ENCODE measurements at regions not wholly inside any gene's neighbourhood (a gene's known extent, or its start where the extent isn't known, plus 50 kb on each side); places are given as distances from the start of the nearest gene placed in this dataset.

DNA sequence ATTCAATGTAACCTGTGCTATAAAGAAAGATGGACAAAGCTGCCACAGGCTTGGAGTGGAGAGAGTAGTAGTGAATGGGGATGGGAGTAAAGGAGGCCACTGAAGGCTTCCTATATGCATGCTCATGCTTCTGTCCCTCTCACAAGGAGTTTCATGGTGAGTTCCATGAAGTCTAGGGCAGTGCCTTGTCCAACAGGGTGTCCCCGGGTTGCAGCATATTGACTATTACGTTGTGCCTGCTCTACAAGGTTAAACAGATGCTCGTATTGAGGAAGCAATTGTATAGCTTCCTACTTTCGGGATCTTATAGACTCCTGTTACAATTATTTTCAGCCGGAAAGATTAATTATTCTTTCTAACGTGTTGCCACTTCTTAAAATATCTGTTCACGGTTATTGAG lies 129.1 kb upstream of the PIK3R1 start:
- DNase-seq (ENCODE audit: extremely low spot score) = no peak
- TF ChIP-seq, protein P1, sequence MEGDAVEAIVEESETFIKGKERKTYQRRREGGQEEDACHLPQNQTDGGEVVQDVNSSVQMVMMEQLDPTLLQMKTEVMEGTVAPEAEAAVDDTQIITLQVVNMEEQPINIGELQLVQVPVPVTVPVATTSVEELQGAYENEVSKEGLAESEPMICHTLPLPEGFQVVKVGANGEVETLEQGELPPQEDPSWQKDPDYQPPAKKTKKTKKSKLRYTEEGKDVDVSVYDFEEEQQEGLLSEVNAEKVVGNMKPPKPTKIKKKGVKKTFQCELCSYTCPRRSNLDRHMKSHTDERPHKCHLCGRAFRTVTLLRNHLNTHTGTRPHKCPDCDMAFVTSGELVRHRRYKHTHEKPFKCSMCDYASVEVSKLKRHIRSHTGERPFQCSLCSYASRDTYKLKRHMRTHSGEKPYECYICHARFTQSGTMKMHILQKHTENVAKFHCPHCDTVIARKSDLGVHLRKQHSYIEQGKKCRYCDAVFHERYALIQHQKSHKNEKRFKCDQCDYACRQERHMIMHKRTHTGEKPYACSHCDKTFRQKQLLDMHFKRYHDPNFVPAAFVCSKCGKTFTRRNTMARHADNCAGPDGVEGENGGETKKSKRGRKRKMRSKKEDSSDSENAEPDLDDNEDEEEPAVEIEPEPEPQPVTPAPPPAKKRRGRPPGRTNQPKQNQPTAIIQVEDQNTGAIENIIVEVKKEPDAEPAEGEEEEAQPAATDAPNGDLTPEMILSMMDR (IDR thresholded peaks at IDR 0.05; ENCODE audit: control extremely low read depth, extremely low read depth, low read depth, missing control alignments) = no peak
- POLR2A ChIA-PET = no interaction called here
- CTCF ChIA-PET = interaction anchor here (1.7 kb wide), 1 partner anchor 9 kb away, joined by 5 read pairs; no protein-coding TSS in a partner anchor

- no peak for DNase-seq (ENCODE audit: extremely low spot score)
- POLR2A ChIA-PET = no interaction called here
- TF ChIP-seq, protein P1 (IDR thresholded peaks at IDR 0.05; ENCODE audit: control extremely low read depth, extremely low read depth, low read depth, missing control alignments) = no peak
- CTCF ChIA-PET = no interaction called here
Observed at GRCh38 chr5:68084396-68084795, 131.2 kb upstream of the PIK3R1 start.

DNA sequence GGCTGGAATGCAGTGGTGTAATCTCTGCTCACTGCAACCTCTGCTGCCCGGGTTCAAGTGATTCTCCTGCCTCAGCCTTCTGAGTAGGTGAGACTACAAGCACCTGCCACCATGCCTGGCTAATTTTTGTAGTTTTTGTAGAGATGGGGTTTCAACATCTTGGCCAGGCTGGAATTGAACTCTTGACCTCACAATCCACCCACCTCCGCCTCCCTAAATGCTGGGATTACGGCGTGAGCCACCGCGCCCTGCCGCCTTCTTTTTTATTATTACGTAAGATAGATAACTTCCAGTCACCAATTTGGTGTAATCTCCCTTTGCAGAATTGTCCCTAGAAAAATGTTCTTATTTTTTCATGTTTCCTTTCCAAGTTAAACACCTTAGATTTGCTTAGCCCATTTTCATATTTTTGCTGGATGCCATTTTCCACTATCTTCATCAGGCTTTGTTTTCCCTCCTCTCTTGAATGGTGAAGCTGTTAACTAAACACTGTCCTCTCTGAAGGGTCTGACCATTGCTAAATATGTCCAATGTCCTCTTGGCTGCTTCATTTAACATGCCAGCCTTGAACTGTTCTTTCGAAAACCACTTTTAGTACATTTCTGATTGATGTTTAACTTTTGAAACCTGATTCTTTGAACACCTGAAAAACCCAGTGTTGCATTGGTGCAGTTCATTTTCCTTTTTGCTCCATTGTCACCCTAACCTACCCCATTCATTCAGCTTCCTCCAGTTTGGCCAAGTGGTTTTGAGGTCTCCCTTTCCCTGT lies 135.1 kb upstream of the PIK3R1 start:
- TF ChIP-seq, protein P1 (IDR thresholded peaks at IDR 0.05; ENCODE audit: control extremely low read depth, extremely low read depth, low read depth, missing control alignments) = no peak
- ChIA-PET CTCF (no interaction called here), POLR2A (no interaction called here)
- no peak for DNase-seq (ENCODE audit: extremely low spot score)

DNA sequence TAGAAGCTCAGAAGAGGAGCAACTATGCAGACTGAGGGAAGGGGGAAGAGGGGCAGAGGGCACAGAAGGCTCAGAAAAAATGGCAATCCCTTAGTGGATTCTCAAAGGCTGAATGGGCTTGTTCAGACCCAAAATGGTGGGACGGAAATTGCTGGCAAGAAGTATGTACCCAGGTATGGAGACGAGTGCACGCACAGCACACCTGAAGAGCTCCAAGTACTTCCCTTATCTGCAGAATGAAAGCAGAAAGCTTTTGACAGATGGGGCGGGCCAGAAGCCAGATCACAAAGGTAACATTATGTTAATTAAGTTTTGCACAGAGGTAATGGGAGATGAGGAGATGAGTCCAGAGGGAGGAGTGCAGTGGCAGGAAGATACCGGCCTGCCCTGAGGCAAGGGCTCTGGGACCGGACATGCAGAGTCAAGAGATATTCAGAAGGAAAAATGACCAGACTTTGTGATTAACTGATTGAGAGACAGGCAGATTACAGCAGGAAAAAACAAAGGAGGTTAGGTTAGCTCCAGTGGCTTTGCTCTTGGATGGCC lies 138.1 kb upstream of the PIK3R1 start:
- ChIA-PET POLR2A (no interaction called here), CTCF (interaction anchor here (1.0 to 1.2 kb wide), 2 partner anchors 9 to 26 kb away, joined by 3 to 5 read pairs; no protein-coding TSS in a partner anchor)
- DNase-seq (ENCODE audit: extremely low spot score) = no peak
- TF ChIP-seq, protein P1 (IDR thresholded peaks at IDR 0.05; ENCODE audit: control extremely low read depth, extremely low read depth, low read depth, missing control alignments) = no peak

- POLR2A ChIA-PET = no interaction called here
- no peak for DNase-seq (ENCODE audit: extremely low spot score)
- TF ChIP-seq, protein P1 (IDR thresholded peaks at IDR 0.05; ENCODE audit: control extremely low read depth, extremely low read depth, low read depth, missing control alignments) = no peak
- CTCF ChIA-PET = interaction anchor here (1.6 kb wide), 1 partner anchor 20 kb away, joined by 4 read pairs; no protein-coding TSS in a partner anchor
Observed at GRCh38 chr5:68074633-68075032, 140.9 kb upstream of the PIK3R1 start.

DNA sequence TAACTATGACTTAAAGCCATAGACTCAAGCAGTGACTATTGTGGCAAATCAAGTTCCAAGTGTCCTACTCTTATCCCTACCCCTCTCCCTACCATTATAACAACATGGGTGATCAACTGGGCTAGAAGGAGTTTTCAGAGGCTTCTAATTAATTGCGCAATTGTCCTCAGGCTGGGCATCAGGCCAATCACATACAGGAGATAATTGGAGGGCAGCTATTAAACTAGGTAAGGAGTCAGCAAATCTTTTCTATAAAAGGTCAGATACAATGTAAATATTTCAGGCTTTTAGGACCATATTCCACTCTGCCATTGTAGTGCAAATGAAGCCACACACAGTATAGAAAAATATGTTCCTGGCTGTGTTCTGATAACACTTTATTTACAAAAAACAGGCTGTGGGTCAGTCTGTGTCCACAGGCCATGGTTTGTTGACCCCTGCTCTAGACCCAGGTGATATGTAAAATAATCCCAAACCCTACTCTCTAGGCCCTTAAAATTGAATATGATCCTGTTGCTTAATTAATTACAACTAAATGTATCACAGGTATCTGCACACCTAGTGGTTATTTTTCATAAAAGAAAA lies 141.4 kb upstream of the PIK3R1 start:
- TF ChIP-seq, protein P1 (IDR thresholded peaks at IDR 0.05; ENCODE audit: control extremely low read depth, extremely low read depth, low read depth, missing control alignments) = no peak
- ChIA-PET POLR2A (no interaction called here), CTCF (interaction anchor here (0.8 to 1.6 kb wide), 2 partner anchors 19 to 60 kb away, joined by 3 to 4 read pairs; no protein-coding TSS in a partner anchor)
- no peak for DNase-seq (ENCODE audit: extremely low spot score)

All from GM10248 (cell line).